ENCODE measurements at regions not wholly inside any gene's neighbourhood (a gene's known extent, or its start where the extent isn't known, plus 50 kb on each side); places are given as distances from the start of the nearest gene placed in this dataset.

DNA sequence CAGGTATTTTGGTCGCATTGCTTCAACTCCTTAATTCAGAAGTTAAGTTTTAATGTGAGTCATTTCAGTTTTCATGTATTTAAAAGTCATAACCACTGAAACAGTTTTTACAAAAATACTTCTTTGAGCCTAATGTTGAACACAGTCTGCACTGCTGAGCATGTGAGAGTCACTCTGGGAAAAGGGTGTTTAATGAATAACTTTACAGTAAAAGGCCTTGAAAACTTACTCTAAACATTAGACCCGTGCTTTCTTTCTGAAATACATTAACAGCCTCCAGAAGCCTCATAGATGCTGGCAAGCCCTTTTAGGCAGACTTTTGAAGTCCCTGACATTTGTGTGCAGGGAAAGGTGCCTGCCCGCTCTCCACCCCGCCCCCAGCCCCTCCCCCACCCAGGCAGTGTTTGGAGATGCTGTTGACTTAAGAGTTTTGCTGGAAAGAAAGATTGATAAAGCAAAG, 68.9 kb upstream of the NR2F2 start:
- no peaks in the 10 kb centered on the region for H4K20me1 ChIP-seq (ENCODE audit: insufficient read depth)
- H3K36me3 ChIP-seq (replicated peaks in 1 of 2; ENCODE audit: control insufficient read depth in 1 of 2, insufficient read depth in 2 of 2, low read length in 1 of 2), result no peaks in the 10 kb centered on the region
- no peak overlapping the region for H3K4me2 ChIP-seq
- H3K79me2 ChIP-seq (ENCODE audit: insufficient read depth), result no peaks in the 10 kb centered on the region
- H3K4me3 ChIP-seq (ENCODE audit: low read depth in 2 of 2, low read length in 1 of 2), result no peak overlapping the region
- CTCF ChIA-PET, result no interaction called here
- no peak for TF ChIP-seq MAX (IDR thresholded peaks at IDR 0.05; ENCODE audit: low read depth)
- no peak for TF ChIP-seq PBX3 (IDR thresholded peaks at IDR 0.05)
- TF ChIP-seq RFX5 (IDR thresholded peaks at IDR 0.05; ENCODE audit: low read length), result no peak
- no peak for TF ChIP-seq RCOR1 (IDR thresholded peaks at IDR 0.05; ENCODE audit: low read length)
- no peak for TF ChIP-seq EP300 (IDR thresholded peaks at IDR 0.05; ENCODE audit: borderline replicate concordance in 1 of 2, low read depth in 1 of 2, low read length in 1 of 2)
- TF ChIP-seq, protein P1, sequence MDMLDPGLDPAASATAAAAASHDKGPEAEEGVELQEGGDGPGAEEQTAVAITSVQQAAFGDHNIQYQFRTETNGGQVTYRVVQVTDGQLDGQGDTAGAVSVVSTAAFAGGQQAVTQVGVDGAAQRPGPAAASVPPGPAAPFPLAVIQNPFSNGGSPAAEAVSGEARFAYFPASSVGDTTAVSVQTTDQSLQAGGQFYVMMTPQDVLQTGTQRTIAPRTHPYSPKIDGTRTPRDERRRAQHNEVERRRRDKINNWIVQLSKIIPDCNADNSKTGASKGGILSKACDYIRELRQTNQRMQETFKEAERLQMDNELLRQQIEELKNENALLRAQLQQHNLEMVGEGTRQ (IDR thresholded peaks at IDR 0.05; ENCODE audit: borderline replicate concordance, low read depth, low read length), result no peak
- no peak for TF ChIP-seq ELF1 (IDR thresholded peaks at IDR 0.05)
- TF ChIP-seq, protein P2, sequence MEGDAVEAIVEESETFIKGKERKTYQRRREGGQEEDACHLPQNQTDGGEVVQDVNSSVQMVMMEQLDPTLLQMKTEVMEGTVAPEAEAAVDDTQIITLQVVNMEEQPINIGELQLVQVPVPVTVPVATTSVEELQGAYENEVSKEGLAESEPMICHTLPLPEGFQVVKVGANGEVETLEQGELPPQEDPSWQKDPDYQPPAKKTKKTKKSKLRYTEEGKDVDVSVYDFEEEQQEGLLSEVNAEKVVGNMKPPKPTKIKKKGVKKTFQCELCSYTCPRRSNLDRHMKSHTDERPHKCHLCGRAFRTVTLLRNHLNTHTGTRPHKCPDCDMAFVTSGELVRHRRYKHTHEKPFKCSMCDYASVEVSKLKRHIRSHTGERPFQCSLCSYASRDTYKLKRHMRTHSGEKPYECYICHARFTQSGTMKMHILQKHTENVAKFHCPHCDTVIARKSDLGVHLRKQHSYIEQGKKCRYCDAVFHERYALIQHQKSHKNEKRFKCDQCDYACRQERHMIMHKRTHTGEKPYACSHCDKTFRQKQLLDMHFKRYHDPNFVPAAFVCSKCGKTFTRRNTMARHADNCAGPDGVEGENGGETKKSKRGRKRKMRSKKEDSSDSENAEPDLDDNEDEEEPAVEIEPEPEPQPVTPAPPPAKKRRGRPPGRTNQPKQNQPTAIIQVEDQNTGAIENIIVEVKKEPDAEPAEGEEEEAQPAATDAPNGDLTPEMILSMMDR (IDR thresholded peaks at IDR 0.05), result no peak
- TF ChIP-seq NFIC (IDR thresholded peaks at IDR 0.05; ENCODE audit: borderline replicate concordance), result no peak
- no peak for TF ChIP-seq POLR2AphosphoS5 (IDR thresholded peaks at IDR 0.05; ENCODE audit: low read depth, low read length)
- no peak for TF ChIP-seq FOSL2 (IDR thresholded peaks at IDR 0.05; ENCODE audit: borderline replicate concordance, low read depth)
- no peak for TF ChIP-seq EZH2phosphoT487 (IDR thresholded peaks at IDR 0.05; ENCODE audit: borderline replicate concordance, low read depth)
- no peak for TF ChIP-seq CHD2 (IDR thresholded peaks at IDR 0.05; ENCODE audit: low read length, partially characterized antibody)
- TF ChIP-seq TEAD4 (IDR thresholded peaks at IDR 0.05; ENCODE audit: borderline replicate concordance, insufficient read depth), result no peak
- TF ChIP-seq SMC3 (IDR thresholded peaks at IDR 0.05; ENCODE audit: low read depth, low read length), result no peak
- TF ChIP-seq FOXJ3 (CRISPR knock-in tag; IDR thresholded peaks at IDR 0.05), result no peak
- no peak for TF ChIP-seq FOXM1 (IDR thresholded peaks at IDR 0.05; ENCODE audit: low read depth)
- TF ChIP-seq ZBTB33 (IDR thresholded peaks at IDR 0.05; ENCODE audit: borderline replicate concordance, low read depth), result no peak
- TF ChIP-seq RAD21 (IDR thresholded peaks at IDR 0.05; ENCODE audit: low read length), result no peak
- H3K9me2 ChIP-seq, result no peaks in the 10 kb centered on the region
- H3F3A ChIP-seq (replicated peaks; ENCODE audit: insufficient read depth), result no peaks in the 10 kb centered on the region
- WGBS (ENCODE audit: low lambda C conversion rate), result 11% methylated on average over 4 of the region's 4 CpGs
- no peaks in the 10 kb centered on the region for H3K4me1 ChIP-seq (ENCODE audit: control insufficient read depth in 1 of 2, insufficient read depth in 2 of 2, low read depth in 1 of 2, low read length in 1 of 2)
- H2AFZ ChIP-seq (ENCODE audit: low read depth), result no peak overlapping the region
- no peaks in the 10 kb centered on the region; the same call in 1 of the 2 replicates for H3K9me3 ChIP-seq
- H3K27ac ChIP-seq (ENCODE audit: low read depth in 2 of 2, low read length in 1 of 2), result no peak overlapping the region
- no peak for DNase-seq
- no peak overlapping the region for H3K9ac ChIP-seq
- H3K27me3 ChIP-seq (ENCODE audit: insufficient read depth), result no peaks in the 10 kb centered on the region
- POLR2A ChIA-PET, result no interaction called here
